Occipital lobe (tissue), 1 donor: ENCODE measurements at regions not wholly inside any gene's neighbourhood (a gene's known extent, or its start where the extent isn't known, plus 50 kb on each side); places are given as distances from the start of the nearest gene placed in this dataset.
"Not testable (repeated sequence)": the region's sequence is repeated elsewhere in the genome, so short reads cannot be mapped to it uniquely, and the experiment has no call there.

Experiments
- DNase-seq: peaks from one replicate; lab custom pipeline; 2025; lab: John Stamatoyannopoulos, UW

DNA sequence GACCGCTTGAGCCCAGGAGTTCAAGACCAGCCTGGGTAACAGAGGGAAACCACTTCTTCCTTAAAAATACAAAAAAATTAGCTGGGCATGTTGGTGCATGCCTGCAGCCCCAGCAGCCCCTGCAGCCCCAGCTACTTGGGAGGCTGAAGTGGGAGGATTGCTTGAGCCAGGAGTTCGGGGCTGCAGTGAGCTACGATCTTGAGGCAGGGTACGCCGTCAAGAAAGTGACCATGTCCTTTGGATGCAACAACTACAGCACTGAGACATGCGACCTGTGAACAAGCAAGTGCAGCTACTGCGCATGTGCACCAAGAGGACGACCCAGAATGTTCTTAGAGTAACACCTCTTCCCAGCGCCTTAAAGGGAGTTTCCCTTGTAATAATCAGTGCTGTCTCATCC is 66.6 kb upstream of the ZNF479 start:
- DNase-seq = no peak

DNA sequence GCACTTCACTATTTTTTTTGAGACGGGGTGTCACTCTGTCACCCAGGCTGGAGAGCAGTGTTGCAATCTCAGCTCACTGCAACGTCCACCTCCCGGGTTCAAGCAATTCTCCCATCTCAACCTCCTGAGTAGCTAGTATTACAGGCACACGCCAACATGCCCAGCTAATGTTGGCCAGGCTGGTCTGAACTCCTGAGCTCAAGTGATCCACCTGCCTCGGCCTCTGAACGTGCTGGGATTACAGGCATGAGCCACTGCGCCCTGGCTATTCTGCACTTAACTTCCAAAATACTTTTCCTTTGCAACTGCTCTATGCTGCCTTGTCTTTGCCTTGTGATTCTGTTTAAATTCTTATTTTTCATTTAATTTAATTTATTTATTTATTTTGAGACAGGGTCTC is 67.0 kb upstream of the ZNF479 start:
- no peak for DNase-seq

GRCh38 chr7:57201021-57201894 is 69.0 kb upstream of the ZNF479 start:
- DNase-seq = no peak

GRCh38 chr7:57201895-57202210 is 69.6 kb upstream of the ZNF479 start:
- DNase-seq = no peak

GRCh38 chr7:57202274-57202673 is 70.0 kb upstream of the ZNF479 start:
- DNase-seq = no peak

DNA sequence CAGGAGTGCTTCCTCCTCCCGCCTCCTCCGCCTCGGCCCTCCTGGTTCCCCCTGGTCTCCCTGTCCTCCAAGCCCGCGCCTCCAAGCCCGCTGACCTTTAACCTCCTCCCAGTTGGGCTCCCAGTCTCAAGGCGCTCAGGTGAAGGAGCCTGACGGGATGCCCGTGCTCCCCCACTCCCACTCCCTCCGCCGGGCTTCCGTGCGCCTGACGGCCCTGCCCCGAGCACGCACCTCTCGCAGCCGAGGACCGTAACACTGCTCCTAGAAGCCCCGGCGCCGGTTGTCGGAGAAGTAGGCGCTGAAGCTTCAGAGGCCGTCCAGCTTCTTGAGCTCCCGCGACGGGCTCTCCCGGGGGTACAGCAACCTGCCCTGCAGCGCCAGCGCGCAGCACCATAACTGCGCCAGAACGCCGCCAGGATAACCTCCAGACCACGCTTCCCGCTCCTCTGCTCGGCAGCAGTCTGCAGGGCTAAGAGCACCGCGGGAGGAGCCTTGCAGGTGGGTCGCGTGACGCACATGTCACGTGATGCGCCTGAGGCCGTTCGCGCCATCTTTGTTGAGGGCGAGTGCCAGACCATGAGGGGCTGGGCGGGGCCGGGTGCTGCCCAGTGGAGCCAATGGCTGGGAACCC is 71.0 kb upstream of the ZNF479 start:
- DNase-seq = peak; percentile 1

DNA sequence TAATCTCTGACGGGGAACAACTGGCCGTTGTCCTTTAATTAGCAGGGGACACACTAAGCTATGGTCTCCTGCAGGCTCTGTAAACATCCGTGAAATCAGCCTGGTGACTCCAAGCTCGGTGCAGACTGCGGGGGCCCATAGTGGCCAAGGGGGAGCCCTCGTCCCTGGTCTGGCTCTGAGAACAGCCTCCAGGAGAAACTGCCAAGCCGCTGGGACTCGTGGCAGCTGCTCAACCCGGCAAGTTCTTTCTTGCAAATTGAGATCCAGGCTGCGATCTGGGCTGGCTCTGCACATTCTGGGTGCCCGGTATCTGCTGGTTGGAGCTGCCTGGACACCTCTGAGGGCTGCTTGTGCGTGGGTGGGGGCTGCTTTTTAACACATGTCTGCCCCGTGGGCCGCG is 71.6 kb upstream of the ZNF479 start:
- not testable (repeated sequence) for DNase-seq

DNA sequence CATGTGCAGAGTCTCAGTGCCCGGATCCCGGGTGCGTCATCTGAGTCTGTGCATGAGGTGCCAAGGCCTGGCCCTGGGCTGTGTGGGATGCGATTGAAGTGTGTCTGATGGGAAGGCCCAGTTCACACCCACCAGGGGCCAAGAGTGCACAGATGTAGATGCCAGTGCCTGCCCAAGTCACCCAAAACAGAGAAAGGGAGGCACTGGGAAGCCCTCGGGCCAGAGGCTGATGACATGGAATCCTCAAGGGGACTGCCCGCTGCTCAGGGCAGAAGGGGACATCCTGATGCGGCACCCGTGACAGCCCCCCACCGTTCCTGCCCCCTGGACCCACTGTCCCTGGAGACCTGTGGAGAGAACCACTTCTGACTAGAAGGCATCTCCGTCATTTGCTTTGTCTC is 72.2 kb upstream of the ZNF479 start:
- DNase-seq = no peak

- no peak for DNase-seq
Observed at GRCh38 chr7:57205000-57205399, 72.8 kb upstream of the ZNF479 start.

DNA sequence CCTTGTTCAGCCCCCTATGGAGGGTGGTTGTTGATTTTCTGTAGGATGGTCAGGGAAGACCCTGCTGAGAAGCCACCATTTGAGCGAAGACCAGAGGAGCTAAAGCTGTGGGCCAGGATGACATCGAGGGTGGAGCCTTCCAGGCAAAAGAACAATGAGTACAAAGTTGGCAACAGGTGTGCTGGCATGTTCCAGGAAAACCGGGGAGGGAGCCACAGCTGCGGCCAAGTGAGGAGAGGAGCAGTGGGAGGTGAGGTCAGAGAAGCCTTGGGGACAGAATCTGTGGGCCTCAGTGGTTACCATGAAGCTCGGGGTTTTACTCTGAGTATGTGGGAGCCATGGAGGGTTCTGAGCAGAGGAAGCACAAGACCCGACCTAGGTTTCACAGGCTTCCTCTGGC is 75.6 kb upstream of the ZNF479 start:
- no peak for DNase-seq

DNA sequence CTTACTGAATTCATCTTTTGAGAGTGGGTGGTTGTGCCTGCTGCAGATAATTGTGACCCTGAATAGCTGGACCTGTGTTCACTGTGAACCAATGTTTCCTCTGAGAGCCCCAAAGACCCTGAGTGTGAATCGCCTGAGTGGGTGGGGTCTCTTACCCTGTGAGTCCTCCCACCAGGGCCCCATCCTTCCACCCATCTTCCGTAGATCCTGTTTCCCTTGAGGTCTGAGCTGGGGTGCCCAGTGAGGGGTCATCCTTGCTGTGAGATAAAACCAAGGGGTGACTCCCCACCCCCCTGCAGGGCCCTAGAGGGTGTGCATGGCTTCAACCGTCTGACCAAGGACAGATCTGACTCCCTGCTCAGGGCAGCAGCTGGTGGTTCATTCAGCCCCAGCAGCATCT is 78.0 kb upstream of the ZNF479 start:
- no peak for DNase-seq

- DNase-seq = no peak
Observed at GRCh38 chr7:57210871-57211270, 78.6 kb upstream of the ZNF479 start.

DNA sequence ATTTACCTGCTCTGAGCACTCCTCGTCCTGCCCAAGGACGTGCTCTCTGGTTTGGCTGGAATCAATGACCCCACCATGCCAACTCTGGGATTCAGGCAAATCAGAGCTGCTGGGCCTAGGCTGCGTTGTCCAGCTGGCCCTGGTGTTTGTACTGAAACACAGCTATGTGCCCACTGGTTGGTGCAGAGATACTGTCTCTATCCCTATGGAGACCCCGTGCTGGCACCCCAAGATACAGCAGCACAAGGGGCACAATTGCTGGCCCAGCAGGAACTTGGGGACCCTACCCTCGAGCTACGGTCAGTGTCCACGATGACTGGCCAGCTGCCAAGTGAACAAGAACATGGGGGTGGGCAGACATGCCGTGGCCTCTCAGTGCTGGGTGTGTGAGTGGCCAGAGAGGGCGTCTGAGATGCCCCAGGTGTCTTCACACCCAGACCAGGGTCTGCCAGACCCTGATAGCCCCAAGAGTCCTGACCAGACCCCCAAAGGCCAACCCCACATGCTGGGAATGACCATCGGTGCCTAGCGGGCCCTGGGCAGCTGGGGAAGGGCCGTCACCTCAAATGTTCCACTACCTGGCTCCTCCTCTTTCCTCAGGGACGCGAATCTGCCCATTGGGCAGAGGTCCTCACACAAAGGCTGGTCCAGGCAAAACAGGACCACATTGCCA is 79.3 kb upstream of the ZNF479 start:
- DNase-seq = no peak

DNA sequence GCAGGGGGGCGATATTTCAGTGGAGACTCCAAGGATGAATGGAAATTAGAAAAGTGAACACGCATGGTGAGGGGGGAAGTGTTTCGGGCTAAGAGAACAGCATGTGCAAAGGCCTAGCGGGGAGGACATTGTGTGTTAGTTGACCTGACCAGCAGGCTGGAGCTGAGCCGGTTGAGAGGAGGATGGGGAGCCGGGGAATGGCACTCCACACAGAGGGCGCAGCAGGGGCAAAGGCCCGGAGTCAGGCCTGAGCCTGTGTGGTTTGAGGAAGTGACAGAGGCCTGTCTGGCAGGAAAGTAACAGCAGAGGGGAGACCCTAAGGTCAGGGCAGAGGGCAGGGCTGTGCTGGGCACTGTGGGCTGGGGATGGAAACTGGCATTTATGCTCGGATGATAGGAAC is 83.2 kb upstream of the ZNF479 start:
- DNase-seq = no peak

GRCh38 chr7:57216340-57216739 is 84.1 kb upstream of the ZNF479 start:
- no peak for DNase-seq

GRCh38 chr7:57218196-57218716 is 86.0 kb upstream of the ZNF479 start:
- DNase-seq = no peak

DNA sequence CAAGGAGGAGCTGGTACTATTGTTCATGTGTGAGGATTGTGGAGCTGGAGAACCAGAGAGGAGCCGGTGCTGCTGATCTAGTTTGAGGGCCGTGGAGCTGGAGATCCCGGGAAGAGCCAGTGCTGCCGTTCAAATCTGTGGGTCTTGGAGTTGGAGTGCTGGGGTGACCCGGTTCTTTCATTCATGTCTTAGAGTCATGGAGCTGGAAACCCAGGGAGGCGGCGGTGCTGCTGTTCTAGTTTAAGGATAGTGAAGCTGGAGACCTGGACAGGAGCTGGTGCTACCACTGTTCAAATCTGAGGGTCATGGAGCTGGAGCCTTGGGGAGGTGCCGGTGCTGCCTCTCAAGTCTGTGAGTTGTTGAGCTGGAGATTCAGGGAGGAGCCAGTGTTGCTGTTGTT is 88.5 kb upstream of the ZNF479 start:
- no peak for DNase-seq

GRCh38 chr7:57225666-57226065 is 93.4 kb upstream of the ZNF479 start:
- no peak for DNase-seq

DNA sequence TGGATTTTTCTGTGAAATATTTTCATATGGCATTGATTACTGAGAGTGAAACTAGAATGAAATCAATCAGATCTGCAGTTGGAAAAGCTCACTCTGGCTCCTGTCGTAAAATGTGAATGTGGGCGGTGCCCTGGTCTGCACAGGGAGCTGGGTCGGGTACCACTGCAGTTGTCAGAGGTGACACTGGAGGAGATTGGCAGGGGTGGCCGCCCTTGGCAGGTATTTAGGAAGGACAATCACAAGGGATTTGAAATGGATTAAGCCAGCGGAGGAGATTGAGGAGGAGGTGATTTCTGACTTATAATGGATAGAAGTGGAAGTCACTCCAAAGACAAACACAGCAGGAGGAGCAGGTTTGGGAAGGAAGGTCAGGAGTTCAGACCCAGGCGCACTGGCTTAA is 109.0 kb upstream of the ZNF479 start:
- DNase-seq = not testable (repeated sequence)

DNA sequence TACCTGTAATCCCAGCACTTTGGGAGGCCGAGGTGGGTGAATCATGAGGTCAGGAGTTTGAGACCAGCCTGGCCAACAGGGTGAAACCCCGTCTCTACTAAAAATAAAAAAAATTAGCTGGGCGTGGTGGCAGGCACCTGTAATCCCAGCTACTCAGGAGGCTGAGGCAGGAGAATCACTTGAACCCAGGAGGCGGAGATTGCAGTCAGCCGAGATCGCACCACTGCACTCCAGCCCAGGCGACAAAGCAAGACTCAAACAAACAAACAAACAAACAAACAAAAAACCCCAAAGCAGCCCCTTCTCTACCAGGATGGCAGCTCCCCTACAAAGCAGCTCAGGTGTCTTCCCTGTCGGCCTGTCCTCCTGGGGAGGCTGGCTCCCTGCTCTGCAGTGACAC is 111.3 kb upstream of the ZNF479 start:
- DNase-seq = not testable (repeated sequence)

DNA sequence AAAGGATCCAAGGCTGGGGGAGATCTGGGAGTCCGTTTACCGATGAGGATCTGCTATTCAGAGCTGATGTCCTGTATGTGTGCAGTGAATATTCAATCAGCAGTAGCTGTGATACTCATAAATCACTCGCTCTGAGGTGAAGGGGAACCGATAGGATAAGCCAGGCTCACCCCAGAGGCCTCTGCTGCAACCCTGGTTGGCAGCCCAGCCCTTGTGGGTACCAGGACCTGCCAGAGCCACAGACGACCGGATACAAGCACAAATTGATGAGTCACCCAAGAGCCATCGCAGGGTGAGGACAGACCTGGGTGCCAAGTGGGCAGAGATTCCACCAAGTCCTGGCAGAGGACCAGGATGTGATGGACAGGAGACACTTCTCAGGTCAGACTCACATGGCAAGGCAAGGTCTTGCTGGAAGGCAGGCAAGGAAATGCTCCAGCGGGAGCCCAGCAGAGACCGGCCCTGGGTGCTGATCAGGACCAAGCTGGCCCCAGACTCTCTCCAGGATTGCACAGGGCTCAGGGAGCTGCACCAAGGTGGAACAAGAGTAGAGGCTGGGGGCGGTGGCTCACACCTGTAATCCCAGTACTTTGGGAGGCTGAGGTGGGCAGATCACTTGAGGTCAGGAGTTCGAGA is 112.2 kb upstream of the ZNF479 start:
- not testable (repeated sequence) for DNase-seq

DNA sequence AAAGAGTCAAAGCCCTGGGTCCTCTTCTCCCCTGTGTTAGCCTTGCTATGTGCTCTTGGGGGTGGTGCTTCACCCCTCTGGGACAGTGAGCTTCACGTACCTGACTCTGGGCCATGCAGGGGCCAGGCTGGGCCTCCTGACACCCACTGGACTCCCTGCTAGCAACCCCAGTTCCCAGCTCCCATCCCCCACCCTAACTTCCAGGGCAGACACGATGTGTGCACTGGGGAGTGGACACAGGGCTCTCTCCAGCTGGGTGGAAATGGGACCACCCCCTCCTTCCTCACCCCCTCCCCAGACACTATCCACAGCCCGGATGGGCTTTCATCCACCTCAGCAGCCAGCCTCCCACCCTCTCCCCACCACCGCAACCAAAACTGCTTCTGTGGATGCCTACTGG is 113.0 kb upstream of the ZNF479 start:
- DNase-seq = no peak
